Psoas muscle (tissue), 7 donors: ENCODE measurements at regions not wholly inside any gene's neighbourhood (a gene's known extent, or its start where the extent isn't known, plus 50 kb on each side); places are given as distances from the start of the nearest gene placed in this dataset.

Experiments
- ATAC-seq, 4 donors: fragments of 200-7000 bp; cut with Tn5 transposase; one replicate each; pipeline ENCODE4 v1.9.1; 2020; ENCODE audit warnings: moderate library complexity in 3 of 4, mild to moderate bottlenecking in 2 of 4
- DNase-seq, 2 donors: peaks; one replicate each; pipeline ENCODE4 v3.0.0-alpha.2; 2020
- H3K27ac ChIP-seq: fragments of 200-600 bp; one replicate; pipeline ENCODE4 v1.8.0; 2022
- H3K27me3 ChIP-seq, 3 donors: fragments of 200-600 bp in 1 of 3; one replicate each; pipeline versions ENCODE4 v1.6.1 to v1.8.0; 2013 to 2022; ENCODE audit warnings: low read length in 2 of 3, mild to moderate bottlenecking in 2 of 3, moderate library complexity in 1 of 3; ENCODE audit not compliant: insufficient read depth in 3 of 3
- H3K36me3 ChIP-seq, 2 donors: fragments of 200-600 bp in 1 of 2; one replicate each; pipeline versions ENCODE4 v1.6.1 to v1.8.0; 2013 to 2022; ENCODE audit warnings: low read depth in 1 of 2, mild to moderate bottlenecking in 1 of 2, moderate library complexity in 1 of 2; ENCODE audit not compliant: insufficient read depth in 1 of 2
- H3K4me1 ChIP-seq: fragments of 200-600 bp; one replicate; pipeline ENCODE4 v1.8.0; 2022
- H3K4me3 ChIP-seq: fragments of 200-600 bp; one replicate; pipeline ENCODE4 v1.8.0; 2022; ENCODE audit warnings: mild to moderate bottlenecking
- H3K9me3 ChIP-seq: fragments of 200-600 bp; one replicate; pipeline ENCODE4 v1.8.0; 2022
- WGBS, 3 donors: extraction: QIAGEN DNeasy Blood & Tissue Kit; methylation state at CpG; one replicate each; pipeline versions ENCODE4 v1.1.6 to v1.1.7; 2013; 5-methylcytosine and 5-hydroxymethylcytosine counted together
- intact Hi-C, 2 donors: fragments of 100-400 bp; cut with DNase I; formaldehyde crosslinking; loops; one replicate each; pipeline versions ENCODE4 v1.11.0 to v1.14.2; 2022
- TF ChIP-seq, protein P1 (sequence below): fragments of 200-600 bp; IDR thresholded peaks from one replicate; pipeline ENCODE4 v1.8.0; 2022; ENCODE audit warnings: antibody characterized with exemption
- donor health status: healthy with polysubstance abuse.
- donor health status: DM: no; HTN: no; CAD: no; lungs with moderate emphysema.
- donor health status: Bipolar disorder and iron deficiency.
- donor health status: healthy.
- donor health status: DM: yes; HTN: yes; CAD: no.
- donor health status: DM: no; HTN: no; CAD: no.
- donor health status: DM: yes; HTN: yes; CAD: no.

DNA sequence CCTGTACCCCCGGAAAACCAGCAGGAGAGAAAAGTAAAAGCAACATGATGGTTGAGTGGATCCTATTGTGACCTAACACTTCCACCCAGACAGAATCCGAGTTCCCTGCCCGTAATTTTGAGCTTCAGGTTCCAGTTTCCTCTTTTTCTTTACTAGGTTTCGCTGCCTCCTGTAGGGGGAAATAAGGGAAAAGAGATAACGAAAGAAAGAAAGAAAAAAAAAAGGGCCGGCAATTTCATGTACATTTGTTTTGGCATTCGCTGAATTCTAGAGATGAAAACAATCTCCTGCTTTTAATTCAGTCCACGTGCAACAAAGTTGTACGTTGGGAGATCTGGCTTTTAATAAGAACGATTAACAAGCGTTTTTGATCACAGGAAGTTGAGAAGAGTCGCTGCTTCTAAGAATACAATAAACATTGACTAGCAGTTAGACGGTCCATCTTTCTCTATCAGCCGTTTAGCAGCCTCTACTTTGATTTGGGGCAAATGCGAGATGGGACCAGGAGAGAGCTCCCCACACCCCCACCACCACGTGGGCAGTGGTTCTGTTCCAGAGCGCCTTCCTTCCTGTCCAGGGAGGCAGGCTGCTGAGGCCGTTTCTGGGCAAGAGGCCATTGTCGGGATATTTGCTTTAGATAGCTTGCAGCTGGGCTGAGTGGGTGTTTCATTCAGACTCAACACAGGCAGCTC is 155.9 kb upstream of the RUNX1 start:
- Histone ChIP-seq H3K36me3 (no peaks in the 10 kb centered on the region), H3K9me3 (no peaks in the 10 kb centered on the region), H3K4me3 (peak overlapping the region; percentile 29), H3K4me1 (peaks cover 61% of the 10 kb centered on the region), H3K27ac (peak overlapping the region; percentile 85), H3K27me3 (no peaks in the 10 kb centered on the region)
- DNase-seq (peak; percentile 70 to 72), ATAC-seq (peak in 1 of 4 donors; percentile 7)
- intact Hi-C loops = loop anchor here (2.0 to 10.0 kb wide), 4 partner anchors 50 to 310 kb away; partner anchors contain the start of gene RUNX1 (in 1 of the 2)
- WGBS, 3 donors = 52 to 62% (median 55%) methylated on average over 19 of the region's 19 CpGs
- TF ChIP-seq, protein P1, sequence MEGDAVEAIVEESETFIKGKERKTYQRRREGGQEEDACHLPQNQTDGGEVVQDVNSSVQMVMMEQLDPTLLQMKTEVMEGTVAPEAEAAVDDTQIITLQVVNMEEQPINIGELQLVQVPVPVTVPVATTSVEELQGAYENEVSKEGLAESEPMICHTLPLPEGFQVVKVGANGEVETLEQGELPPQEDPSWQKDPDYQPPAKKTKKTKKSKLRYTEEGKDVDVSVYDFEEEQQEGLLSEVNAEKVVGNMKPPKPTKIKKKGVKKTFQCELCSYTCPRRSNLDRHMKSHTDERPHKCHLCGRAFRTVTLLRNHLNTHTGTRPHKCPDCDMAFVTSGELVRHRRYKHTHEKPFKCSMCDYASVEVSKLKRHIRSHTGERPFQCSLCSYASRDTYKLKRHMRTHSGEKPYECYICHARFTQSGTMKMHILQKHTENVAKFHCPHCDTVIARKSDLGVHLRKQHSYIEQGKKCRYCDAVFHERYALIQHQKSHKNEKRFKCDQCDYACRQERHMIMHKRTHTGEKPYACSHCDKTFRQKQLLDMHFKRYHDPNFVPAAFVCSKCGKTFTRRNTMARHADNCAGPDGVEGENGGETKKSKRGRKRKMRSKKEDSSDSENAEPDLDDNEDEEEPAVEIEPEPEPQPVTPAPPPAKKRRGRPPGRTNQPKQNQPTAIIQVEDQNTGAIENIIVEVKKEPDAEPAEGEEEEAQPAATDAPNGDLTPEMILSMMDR = no peak

GRCh38 chr21:35204125-35204524 is 155.0 kb upstream of the RUNX1 start:
- 37 to 66% (median 52%) methylated on average over 7 of the region's 7 CpGs for WGBS, 3 donors
- H3K4me3 ChIP-seq = no peak overlapping the region
- H3K27ac ChIP-seq = peak overlapping the region; percentile 85
- intact Hi-C loops = loop anchor here (2.0 to 10.0 kb wide), 3 partner anchors 51 to 309 kb away; partner anchors contain the start of gene RUNX1 (in 1 of the 2)
- DNase-seq (no peak), ATAC-seq (peak in 3 of 4 donors; percentile 28 to 54 (median 43))
- H3K4me1 ChIP-seq = peaks cover 55% of the 10 kb centered on the region
- TF ChIP-seq, protein P1 = no peak
- H3K27me3 ChIP-seq = no peaks in the 10 kb centered on the region
- no peaks in the 10 kb centered on the region for H3K9me3 ChIP-seq
- no peaks in the 10 kb centered on the region for H3K36me3 ChIP-seq

DNA sequence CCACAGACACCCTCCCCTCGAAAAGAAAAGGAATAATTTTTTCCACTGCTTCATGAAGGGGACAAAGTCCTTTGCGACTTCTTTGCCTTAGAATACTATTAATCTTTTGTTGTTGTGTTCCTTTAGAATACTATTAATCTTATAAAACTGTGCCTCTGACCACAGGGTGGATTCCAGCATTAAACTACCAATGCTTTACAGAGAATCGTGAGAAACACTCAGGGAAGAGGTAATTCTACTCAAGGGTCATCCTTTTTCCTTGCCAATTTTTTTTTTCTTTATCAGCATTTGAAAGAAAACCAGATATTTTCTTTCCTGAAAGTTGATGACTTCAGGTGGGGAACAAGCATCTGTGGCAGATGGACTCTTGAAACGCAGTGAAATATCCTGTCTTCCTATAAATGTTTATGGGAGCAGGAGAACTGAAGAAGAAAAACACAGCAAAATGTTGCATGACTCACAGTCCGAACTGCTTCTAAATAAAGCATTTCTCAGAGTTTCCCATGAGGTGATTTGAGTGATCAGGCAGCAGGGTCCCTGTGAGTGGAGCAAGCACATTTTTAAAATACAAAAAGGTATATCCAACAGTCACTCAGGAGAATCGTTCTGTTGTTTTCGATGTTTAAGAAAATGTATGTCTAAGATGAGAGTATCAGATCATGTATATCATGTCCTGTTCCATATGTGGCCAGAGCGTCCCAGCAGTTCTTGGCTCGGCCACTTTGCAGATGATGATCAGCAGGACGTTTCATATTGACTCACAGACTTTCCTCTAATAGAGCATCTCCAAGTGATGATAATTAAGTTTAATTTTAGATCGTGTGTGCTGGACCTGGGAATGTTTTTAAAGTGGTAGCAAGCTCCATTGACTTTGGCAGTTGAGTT is 154.2 kb upstream of the RUNX1 start:
- 27 to 40% (median 32%) methylated on average over 11 of the region's 11 CpGs for WGBS, 3 donors
- peak; percentile 83 to 93 (median 88) for ATAC-seq

GRCh38 chr21:35202431-35202830 is 153.3 kb upstream of the RUNX1 start:
- DNase-seq = no peak
- intact Hi-C loops = loop anchor here (10.0 kb wide), 2 partner anchors 52 to 308 kb away; no protein-coding TSS in a partner anchor
- Histone ChIP-seq H3K4me3 (peak overlapping the region; percentile 33), H3K36me3 (no peaks in the 10 kb centered on the region), H3K9me3 (no peaks in the 10 kb centered on the region), H3K4me1 (peaks cover 54% of the 10 kb centered on the region), H3K27ac (peak overlapping the region; percentile 85), H3K27me3 (no peaks in the 10 kb centered on the region)
- TF ChIP-seq, protein P1 = no peak
- ATAC-seq = no peak

More for the DNA sequence above, 154.2 kb upstream of the RUNX1 start:
- TF ChIP-seq, protein P1 = peak; percentile 3
- Histone ChIP-seq H3K36me3 (no peaks in the 10 kb centered on the region), H3K9me3 (no peaks in the 10 kb centered on the region), H3K27me3 (no peaks in the 10 kb centered on the region), H3K4me1 (peaks cover 53% of the 10 kb centered on the region), H3K27ac (peak overlapping the region; percentile 85), H3K4me3 (peak overlapping the region; percentile 33)
- peak; percentile 43 to 75 for DNase-seq
- intact Hi-C loops = loop anchor here (10.0 kb wide), 2 partner anchors 51 to 309 kb away; no protein-coding TSS in a partner anchor
